HTR-8/SVneo (cell line): ENCODE measurements at regions not wholly inside any gene's neighbourhood (a gene's known extent, or its start where the extent isn't known, plus 50 kb on each side); places are given as distances from the start of the nearest gene placed in this dataset.

Experiments used
- DNase-seq: peaks from one replicate; pipeline ENCODE4 v3.0.0; 2011; ENCODE audit warnings: low spot score, mixed read lengths; ENCODE audit not compliant: insufficient read length
- FAIRE-seq: peaks from 2 replicates; lab custom pipeline; 2011; peaks lifted over from hg19 to GRCh38; lab: Jason Lieb, UNC

DNA sequence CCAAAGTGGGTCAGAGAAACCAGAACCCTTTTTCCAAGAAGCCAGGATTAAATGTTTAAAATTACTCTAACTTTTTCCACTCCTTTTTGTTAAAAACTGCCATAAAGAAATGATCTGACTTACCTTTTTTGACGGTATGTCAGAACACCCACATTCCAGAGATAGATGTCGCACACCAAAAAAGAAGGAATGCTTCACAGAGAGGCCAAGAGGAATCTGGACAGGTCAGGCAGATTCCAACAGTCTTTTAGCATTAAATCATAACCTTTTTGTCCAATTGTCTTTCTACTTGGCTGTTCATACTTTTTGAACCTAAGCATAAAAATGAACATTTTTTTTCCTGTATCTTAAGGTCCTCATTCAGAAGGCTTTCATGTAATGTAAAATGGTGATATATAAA lies 846.9 kb downstream of the NSUN3 start:
- DNase-seq (no peak), FAIRE-seq (no peak)

DNA sequence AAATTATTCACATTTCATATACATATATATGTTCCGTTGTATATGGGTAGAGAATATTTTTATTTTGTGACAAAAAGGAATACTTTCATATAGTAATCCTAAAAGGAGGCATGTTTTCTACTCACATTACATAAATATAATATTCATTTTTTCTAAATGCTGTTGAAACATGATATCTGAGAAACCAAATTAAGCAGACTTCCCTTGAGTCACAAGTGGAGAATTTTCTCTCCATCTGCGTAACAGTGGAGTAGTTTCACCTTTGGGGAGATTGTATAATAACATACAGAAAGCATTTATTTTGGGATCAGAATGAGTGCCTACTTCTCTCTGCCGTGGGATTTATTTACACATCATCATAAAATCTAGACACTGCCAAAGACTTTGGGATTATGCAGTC lies 849.8 kb downstream of the NSUN3 start:
- no peak for FAIRE-seq
- no peak for DNase-seq

DNA sequence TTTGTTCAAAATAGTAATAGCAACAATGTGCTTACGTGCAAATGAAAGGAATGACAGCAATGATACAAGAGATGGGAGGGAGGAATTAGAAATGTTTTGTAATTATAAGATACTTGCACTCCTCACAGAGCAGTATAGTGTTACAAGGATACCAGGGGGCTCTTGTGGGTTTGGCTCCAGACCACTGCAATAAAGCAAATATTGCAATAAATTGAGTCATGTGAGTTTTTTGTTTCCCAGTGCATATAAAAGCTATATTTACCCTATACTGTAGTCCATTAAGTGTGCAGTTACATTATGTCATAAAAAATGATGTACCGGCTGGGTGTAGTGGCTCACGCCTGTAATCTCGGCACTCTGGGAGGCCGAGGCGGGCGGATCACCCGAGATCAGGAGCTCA lies 864.3 kb downstream of the NSUN3 start:
- no peak for FAIRE-seq
- no peak for DNase-seq

DNA sequence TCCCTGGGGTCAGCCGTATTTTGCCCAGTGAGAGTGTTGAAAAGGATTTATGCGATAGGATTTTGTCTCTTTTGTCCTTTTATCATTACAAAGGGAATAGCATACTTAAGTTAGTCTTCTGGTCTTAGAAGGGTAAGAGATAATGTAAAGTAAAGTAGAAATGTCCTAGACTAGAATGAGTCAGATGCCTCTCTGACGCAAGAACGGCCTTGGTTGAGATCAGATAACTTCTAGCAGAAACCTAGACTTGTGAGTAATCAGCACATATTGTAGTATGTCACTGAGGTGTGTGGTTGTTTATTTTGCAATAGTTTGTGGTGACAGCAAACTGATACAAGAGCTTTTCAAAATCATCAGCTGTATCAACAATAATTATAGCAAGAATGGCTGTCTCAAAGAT lies 866.1 kb downstream of the NSUN3 start:
- FAIRE-seq (no peak), DNase-seq (peak; percentile 33)

DNA sequence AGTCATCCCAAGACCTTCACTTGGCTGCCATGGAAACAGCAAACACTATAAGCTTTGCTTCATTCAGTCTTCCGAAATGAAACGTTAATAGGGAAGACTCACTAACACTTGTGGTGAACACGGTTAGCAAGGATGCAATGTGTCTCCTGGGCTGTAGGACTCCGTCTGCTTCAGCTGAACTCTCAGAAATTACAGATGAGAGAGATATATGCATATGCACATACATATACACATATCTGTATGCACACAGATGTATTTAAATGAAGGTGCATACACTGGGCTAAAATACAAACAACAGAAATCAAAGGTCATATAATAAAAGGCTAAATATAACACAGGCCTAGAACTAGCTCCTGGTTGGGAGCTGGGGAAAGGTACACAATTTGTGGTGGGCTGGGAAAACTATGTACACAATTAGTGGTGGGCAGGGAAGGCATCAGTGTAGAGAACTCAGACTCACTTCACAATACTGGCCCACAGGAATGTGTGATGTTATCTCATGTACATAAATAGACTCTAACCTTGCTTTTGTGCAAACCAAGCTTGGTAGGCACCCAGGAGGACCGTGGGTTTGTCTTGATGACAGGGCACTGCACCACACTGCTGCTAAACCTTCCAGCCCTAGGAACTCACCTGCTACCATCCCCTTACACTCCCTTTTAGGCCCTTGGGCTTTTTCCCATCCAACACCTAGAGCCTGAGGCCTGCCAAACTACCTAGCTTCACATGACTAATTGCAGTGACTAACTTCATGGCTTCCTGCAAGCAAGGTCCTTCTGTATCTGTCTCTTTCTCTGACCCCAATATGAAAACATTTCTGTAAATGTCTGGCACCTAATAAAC lies 873.1 kb downstream of the NSUN3 start:
- FAIRE-seq (no peak), DNase-seq (no peak)

DNA sequence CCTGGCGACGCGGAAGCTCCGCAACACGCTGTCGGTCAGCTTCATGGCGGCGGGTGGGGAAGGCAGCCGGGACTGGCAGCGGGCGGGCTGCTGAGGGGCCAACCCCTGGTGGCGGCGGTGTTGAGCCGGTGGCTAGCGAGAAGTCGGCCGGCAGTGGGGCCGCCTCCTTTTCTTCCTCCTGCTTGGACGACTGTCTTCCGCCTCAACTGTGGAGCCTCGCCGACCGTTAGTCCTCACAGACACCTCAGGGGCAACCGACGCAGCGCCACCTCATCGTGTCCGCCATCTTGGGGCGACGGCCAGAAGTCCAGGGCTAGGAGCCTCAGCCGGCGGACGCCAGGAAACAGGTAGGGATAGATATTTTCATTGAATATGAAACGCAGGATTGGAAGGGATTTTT lies 875.1 kb downstream of the NSUN3 start:
- DNase-seq: no peak
- no peak for FAIRE-seq

DNA sequence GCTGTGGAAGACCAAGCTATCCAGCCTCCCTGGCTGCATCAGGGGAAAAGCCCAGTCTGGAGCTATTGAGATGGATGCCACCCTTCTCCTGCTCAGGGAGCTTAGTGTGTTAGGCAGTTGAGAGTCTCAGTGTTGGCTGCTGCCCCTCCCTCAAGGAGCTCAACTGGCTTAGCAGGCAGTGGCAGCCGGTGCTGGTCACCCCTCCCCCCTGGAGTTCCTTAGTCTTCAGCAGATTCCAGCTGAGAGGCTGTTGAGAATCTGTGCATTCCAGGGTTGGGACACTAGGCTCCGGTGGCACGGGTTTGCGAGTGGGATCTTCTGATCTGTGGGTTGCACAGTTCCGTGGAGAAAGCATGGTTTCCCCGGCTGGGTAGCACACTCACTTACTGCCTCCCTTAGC lies 883.8 kb downstream of the NSUN3 start:
- FAIRE-seq (no peak), DNase-seq (no peak)

DNA sequence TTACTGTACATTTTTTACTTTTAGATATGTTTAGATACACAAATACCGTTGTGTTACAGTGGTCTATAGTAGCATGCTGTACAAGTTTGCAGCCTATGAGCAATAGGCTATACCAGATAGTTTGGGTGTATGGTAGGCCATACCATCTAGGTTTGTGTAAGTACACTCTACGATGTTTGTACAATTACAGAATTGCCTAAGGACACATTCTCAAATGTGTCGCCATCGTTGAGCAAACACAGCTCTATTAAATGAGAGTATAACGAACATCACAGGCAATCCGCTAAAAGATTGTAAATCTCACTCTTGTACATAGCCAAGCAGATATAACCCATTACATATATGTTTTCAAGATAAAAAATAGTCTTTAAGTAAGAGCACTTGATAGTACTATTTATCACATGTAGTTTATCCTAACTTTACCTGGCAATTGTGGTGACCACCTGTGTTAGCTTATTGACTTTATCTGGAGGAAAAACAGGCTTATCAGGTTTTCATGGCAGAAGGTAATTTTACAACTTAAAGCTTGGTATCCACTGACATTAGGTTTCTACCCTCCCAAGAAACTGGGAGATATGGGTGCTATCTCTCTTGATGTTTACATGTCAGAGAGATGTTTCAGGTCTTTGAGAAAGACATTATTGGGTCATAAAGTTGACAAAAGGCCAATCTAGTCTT lies 898.7 kb downstream of the NSUN3 start:
- no peak for FAIRE-seq
- no peak for DNase-seq

DNA sequence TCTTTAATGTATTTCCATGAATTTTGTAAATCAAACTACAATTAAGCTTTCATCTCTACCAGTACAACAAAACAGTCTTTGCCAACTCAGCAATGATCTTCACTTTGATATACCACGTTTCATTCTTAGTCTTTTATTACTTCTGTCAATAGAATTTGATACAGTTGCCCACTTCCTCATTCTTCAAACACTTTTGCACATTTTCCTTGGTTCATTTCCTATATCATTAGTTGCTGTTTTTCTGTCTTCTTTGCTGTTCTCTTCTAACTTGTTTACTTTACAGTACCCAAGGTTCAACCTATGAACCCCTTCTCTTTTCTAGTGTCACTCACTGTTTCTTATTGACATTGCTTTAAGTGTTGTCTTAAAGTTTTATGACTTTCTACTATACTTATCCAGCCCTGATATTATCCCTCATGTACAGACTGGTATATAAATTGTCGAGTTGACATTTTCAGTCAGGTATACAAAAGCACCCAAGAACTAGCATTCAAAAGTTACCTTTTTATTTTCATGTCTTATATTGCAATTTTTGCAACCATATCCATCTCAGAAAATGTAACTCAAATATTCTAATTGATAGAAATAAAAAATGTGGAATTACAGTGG lies 903.1 kb downstream of the NSUN3 start:
- DNase-seq (no peak), FAIRE-seq (no peak)

DNA sequence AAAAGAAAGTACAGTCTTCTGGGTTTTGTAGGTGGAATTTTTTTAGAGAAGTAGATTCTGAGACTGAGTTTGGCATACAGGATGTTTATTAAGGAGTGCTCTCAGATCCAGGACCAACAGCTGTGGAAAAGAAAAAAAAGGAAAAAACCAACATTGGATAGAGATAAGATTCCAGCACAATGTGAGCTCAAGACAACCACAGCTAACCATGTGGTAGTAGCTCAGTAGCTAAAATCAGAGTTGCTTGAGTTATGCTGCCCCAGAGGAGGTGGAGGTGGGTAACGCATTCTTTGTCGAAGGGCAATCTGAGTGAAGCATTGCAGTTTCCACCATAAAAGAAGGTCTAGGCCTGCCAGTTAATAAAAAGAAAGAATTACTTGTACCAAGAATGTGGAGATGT lies 904.3 kb downstream of the NSUN3 start:
- FAIRE-seq (no peak), DNase-seq (no peak)

DNA sequence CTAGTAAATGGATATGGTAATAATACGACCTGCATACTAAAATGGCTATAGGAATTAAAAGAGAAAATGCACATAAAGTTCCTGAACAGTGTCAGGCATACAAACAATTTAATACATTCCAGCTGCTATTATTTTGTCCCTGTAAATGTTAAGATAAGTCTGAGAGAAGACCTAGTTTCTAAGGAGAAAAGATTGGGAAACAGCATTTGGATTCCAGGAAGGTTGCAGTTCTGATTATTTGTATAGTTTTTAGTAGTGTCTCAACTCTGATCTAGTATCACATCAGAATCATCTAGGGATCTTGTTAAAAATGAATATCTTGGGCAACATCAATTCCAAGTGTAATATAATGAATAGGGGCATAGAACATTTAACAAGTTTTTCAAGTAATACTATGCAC lies 905.7 kb downstream of the NSUN3 start:
- no peak for FAIRE-seq
- no peak for DNase-seq

DNA sequence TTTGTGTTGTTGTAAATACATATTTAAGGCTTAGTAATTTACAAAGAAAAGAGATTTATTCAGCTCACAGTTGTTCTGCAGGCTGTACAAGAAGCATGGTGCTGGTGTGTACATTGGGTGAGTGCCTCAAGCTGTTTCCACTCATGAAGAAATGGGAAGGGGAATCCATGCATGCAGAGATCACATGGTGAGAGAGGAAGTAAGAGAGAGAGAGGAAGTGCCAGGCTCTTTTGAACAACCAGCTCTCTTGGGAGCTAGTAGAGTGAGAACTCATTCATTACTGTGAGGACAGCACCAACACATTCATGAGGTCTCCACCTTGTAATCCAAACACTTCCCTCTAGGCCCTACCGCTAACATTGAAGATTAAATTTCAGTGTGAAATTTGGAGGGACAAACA lies 909.2 kb downstream of the NSUN3 start:
- no peak for DNase-seq
- no peak for FAIRE-seq

DNA sequence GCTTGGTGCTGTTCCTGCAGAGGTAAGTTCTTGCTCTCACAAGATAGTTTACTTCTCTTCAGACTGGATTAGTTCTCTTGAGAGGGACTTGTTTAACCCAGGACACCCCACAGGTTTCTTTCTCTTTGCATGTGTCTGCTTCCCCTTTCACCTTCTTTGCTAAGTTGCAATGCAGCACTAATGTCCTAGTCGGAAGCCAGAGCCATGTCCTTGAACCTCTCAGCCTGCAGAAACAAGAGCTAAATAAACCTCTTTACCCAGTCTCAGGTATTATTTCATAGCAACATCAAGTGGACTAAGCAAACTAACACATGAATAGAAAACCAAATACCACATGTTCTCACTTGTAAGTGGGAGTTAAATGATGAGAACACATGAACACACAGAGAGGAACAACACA lies 915.2 kb downstream of the NSUN3 start:
- no peak for DNase-seq
- FAIRE-seq: no peak

DNA sequence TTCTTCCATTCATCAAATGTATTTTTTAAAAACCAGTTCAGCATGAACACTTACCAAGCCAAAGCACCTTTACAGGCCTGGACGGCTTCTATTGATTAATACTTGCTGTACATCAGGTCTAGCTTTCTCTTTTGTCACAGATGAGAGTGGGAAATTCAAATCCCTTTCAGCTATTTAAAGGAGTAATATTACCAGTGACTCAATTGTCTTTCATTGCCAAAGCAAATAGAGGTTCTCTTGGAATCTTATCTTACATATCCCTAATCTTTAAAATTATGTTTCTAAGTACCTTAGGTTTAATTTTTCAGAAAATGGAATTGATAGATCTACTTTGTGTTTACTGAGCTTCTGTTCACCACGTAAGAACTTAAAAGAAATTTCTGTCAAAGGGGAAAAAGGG lies 922.9 kb downstream of the NSUN3 start:
- FAIRE-seq: no peak
- DNase-seq: no peak

DNA sequence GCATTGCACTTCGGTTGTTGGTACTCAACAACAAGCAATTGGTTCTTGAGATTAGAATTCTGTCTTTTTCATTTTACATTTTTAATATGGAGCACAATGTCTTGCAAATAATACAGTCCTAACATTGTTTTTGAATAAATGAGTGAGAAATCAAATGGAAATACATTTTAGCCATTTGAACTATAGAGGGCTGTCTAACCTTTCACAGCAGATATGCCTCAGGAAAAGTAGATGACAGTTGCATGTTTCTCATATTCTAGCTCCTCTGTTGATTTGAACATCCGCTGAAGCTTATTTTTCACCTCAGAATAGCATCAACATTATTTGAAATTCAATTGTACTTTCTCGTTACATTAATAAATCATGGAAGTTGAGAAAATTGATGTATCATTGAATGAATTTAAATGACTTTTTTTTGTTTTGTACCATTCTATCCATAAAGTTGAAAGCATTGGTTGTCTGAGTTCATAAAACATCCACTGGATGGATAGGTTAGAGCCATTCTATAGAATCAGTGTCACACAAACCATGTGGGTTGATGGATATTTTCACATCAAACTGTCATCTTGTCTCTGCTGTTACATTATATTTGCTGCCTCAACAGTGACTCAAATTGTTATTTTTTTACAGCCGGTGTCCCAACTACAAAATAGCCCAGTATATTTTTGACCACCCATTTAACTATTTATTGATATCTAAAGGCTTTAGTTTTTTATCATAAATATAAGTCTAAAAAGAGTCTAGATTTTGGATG lies 928.3 kb downstream of the NSUN3 start:
- DNase-seq (no peak), FAIRE-seq (no peak)

DNA sequence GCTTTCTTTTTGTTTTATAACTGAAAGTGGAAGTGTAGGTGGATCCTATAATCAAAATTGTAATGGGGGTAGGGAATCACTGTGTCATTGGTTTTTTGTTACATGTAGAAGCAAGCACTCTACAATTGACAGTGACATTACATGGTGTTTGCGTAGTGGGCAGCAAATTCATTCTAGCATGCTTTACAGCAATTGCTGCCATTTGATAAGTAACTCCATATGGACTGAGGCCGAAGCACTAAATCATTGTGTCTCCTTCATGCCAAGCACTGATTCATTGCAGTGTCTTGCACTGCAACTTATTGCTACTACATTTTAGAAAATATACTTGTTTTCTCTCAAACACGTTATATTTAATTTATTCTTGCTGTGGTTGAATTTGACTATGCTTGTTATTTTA lies 933.9 kb downstream of the NSUN3 start:
- no peak for FAIRE-seq
- no peak for DNase-seq

DNA sequence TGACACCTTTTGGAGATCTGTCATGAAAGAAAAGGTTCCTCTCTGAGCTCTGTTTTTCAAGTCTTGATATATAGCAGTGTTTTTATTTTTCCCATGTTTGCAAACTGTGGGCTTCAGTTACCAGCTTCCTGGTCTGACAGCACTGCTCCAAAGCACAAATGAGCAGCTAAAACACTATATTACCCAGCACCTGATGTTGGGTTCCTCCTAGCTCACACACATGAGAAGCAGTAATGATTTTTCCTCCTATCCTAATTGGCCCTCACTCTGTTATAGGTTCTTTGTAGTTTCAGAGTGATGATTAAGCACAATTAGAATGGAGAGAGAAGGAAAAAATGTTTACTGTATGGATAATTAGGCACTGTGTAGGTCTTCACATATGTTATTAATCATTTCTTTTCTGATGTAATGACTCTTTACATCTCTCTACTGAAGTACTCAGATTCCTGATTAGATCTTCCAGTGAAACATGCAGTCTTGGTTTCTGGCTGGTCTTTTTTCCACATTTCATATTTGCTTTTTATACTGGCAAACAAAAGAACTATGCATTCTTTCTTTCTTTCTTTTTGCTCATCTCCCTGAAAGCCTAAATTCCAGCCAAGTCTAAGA lies 939.7 kb downstream of the NSUN3 start:
- no peak for FAIRE-seq

DNA sequence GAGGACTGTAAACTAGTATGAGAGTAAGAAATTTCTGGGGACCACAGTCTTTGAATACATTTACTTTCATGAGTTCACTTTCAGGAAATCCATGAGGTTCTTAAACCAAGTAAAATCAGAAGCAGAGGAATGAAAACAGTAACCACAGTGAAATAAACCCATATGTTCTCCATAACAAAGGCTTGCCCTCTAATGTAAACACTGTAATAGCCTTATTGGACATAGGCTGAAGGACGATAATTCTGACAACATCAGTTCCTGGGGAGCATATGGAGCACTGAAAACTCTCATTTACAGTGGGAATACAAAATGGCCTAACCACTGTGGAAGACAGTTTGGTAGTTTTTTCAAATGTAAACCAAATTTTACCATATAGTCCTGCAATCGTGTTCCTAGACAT lies 965.8 kb downstream of the NSUN3 start:
- no peak for FAIRE-seq
- DNase-seq: no peak

More for the DNA sequence above, 939.7 kb downstream of the NSUN3 start:
- DNase-seq: no peak

DNA sequence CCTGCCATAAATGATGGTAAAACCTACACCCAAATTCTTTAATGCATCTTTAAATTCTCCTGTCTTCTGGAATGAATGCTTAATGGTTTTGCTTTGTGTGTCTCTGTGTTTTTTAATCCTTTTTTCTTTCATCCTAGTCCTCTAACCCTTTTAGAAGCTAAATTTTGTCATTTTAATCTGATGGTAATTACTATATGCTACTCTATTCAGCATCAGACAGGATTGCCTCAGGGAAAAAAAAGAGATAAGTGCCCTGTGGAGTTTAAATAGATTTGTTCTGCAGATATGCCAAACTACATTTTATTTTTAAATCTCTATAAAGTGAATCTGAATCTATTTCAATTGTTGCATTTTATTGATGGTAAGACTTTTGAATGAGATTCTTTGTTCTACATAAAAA lies 966.8 kb downstream of the NSUN3 start:
- no peak for FAIRE-seq

DNA sequence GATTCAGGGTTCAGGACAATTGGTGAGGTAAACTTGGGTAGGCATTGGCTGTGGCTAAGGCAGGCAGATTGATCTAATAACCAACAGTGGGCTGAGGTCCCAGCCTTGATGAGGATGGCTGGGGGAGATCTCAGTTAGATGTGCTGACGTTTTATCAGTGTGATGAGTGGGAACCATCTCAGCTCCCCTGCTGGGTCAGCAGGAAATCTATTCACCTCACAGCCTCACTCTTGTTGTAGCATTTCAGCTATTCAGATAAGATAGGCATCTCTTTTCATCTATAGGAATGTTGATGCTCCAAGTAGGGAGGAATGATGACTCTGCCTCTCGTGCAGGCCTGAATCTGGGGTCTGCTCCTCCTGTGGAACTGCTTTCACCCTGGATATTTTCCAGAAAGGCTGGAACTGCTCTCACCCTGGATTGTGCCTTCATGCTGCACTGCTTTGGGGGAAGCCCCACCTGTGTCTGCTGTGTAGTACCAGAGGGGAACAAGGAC lies 973.7 kb downstream of the NSUN3 start:
- DNase-seq (no peak), FAIRE-seq (peak; percentile 54)

More for the DNA sequence above, 966.8 kb downstream of the NSUN3 start:
- no peak for DNase-seq
